Esophagus muscularis mucosa (tissue), 4 donors: ENCODE measurements at regions not wholly inside any gene's neighbourhood (a gene's known extent, or its start where the extent isn't known, plus 50 kb on each side); places are given as distances from the start of the nearest gene placed in this dataset.

ENCODE experiments used
- DNase-seq: peaks from one replicate; pipeline ENCODE4 v3.0.0-alpha.2; 2017; ENCODE audit errors: extremely low spot score
- H3K27ac ChIP-seq, 4 donors: fragments of 200-600 bp; sonication (generic); replicated peaks in 1 of 4; 1 replicate in 3 of 4; 2 replicates in 1 of 4; pipeline ENCODE4 v1.5.1; 2016 to 2019; ENCODE audit warnings: mild to moderate bottlenecking in 1 of 4
- H3K27me3 ChIP-seq, 4 donors: fragments of 200-600 bp; sonication (generic); one replicate each; pipeline versions ENCODE4 v1.5.1 to v1.6.0; 2016 to 2019
- H3K36me3 ChIP-seq, 4 donors: fragments of 200-600 bp; sonication (generic); one replicate each; pipeline ENCODE4 v1.5.1; 2016 to 2019
- H3K4me1 ChIP-seq, 4 donors: fragments of 200-600 bp; sonication (generic); one replicate each; pipeline ENCODE4 v1.5.1; 2016 to 2019
- H3K4me3 ChIP-seq, 4 donors: fragments of 200-600 bp; sonication (generic); 1 replicate in 2 of 4; 2 replicates in 2 of 4; pipeline ENCODE4 v1.5.1; 2016 to 2019; ENCODE audit warnings: mild to moderate bottlenecking in 4 of 4, moderate library complexity in 1 of 4
- H3K9me3 ChIP-seq, 4 donors: fragments of 200-600 bp; sonication (generic); 1 replicate in 3 of 4; 2 replicates in 1 of 4; pipeline ENCODE4 v1.5.1; 2016 to 2019
- EP300 ChIP-seq: sonication (generic); formaldehyde crosslinking; IDR thresholded peaks from one replicate; pipeline ENCODE4 v1.6.1; 2017; ENCODE audit warnings: antibody characterized with exemption
- POLR2A ChIP-seq: fragments of 450-650 bp; IDR thresholded peaks from one replicate; pipeline ENCODE4 v1.6.1; 2017; ENCODE audit warnings: antibody characterized with exemption, moderate library complexity, mild to moderate bottlenecking, low read depth
- POLR2AphosphoS5 ChIP-seq, 2 donors: sonication (generic); formaldehyde crosslinking; IDR thresholded peaks; one replicate each; pipeline ENCODE4 v1.6.1; 2017; ENCODE audit warnings: antibody characterized with exemption in 2 of 2
- WGBS: methylation state at CpG from one replicate; pipeline ENCODE4 v1.1.5; 2018; 5-methylcytosine and 5-hydroxymethylcytosine counted together
- intact Hi-C: fragments of 100-400 bp; cut with DNase I; formaldehyde crosslinking; loops from one replicate; pipeline ENCODE4 v1.15.1; 2023
- TF ChIP-seq, protein P1 (sequence below), 3 experiments: fragments of 200-600 bp in 2 of 3; fragments of 450-650 bp in 1 of 3; sonication (generic) in 2 of 3; IDR thresholded peaks; one replicate each; pipeline ENCODE4 v1.5.1; 2017 to 2019; ENCODE audit warnings: antibody characterized with exemption in 3 of 3, mild to moderate bottlenecking in 2 of 3, moderate library complexity in 1 of 3

DNA sequence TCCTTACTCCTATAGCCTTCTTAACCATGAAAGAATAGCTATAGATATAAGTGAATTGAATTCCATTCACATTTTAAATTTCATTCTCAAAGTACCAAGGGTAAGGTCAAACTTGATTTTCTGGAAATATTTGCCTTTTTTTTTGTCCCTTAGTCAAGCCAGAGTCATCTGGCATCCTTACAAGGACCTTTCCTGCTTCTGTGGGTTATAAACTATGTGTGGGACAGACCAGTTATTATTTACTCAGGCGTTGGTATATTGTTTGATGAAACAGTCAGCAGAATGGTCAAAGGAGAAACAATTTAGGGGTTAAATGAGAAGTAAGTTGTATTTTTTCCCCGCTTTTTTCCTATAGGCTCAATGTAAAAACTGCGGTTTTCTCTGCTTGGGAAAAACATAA, 1103.2 kb upstream of the ZEB2 start:
- Histone ChIP-seq H3K36me3 (no peaks in the 10 kb centered on the region), H3K27me3 (no peaks in the 10 kb centered on the region), H3K9me3 (no peaks in the 10 kb centered on the region), H3K4me3 (no peak overlapping the region), H3K4me1 (no peaks in the 10 kb centered on the region), H3K27ac (no peak overlapping the region)
- 85% methylated on average over 3 of the region's 3 CpGs for WGBS
- intact Hi-C loops = no loop called here
- TF ChIP-seq POLR2AphosphoS5 (IDR thresholded peaks at IDR 0.05) (no peak), POLR2A (no peak), EP300 (no peak)
- TF ChIP-seq, protein P1, sequence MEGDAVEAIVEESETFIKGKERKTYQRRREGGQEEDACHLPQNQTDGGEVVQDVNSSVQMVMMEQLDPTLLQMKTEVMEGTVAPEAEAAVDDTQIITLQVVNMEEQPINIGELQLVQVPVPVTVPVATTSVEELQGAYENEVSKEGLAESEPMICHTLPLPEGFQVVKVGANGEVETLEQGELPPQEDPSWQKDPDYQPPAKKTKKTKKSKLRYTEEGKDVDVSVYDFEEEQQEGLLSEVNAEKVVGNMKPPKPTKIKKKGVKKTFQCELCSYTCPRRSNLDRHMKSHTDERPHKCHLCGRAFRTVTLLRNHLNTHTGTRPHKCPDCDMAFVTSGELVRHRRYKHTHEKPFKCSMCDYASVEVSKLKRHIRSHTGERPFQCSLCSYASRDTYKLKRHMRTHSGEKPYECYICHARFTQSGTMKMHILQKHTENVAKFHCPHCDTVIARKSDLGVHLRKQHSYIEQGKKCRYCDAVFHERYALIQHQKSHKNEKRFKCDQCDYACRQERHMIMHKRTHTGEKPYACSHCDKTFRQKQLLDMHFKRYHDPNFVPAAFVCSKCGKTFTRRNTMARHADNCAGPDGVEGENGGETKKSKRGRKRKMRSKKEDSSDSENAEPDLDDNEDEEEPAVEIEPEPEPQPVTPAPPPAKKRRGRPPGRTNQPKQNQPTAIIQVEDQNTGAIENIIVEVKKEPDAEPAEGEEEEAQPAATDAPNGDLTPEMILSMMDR (IDR thresholded peaks at IDR 0.05) = no peak
- no peak for DNase-seq

DNA sequence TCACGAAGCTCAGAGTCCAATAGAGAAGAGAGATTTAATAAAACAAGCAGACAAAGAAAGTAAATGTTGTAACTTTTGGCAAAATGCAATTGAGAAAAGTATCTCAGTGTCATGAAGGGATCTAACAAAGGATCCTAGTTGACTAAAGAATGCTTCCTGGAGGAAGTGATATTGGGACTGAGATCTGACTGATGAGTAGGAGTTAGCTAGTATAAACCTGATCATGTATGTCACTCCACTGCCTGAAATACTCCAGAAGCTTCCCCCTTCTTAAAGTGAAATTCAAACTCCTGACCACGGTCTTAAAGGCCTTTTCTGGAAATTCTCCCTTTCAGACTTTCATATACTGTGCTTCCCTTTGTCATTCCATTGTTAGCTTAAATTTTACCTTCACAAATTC, 1102.4 kb upstream of the ZEB2 start:
- TF ChIP-seq POLR2AphosphoS5 (IDR thresholded peaks at IDR 0.05) (no peak), POLR2A (no peak)
- DNase-seq = no peak
- WGBS = 94% methylated on average over 2 of the region's 2 CpGs

DNA sequence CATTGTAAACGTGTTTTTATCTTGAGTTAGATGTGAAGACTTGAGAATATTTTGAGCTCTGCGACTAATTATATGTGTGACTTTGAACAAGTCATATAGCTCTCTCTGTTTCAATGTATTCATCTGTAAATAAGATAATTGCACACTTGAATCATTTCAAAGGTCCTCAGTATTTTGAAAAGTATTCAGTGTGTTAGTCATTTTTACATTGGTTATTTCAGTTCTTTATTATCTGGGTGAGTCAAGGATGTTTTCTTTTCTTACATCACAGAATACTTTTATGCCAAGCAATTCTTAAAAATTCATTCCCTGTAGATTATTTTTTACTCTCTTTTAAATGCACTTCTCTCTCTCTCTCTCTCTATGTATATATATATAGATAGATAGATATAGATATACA, 1098.0 kb upstream of the ZEB2 start:
- H3K9me3 ChIP-seq = no peaks in the 10 kb centered on the region
- no peaks in the 10 kb centered on the region for H3K4me1 ChIP-seq
- no peak for TF ChIP-seq POLR2A
- no peak for TF ChIP-seq POLR2AphosphoS5 (IDR thresholded peaks at IDR 0.05)
- TF ChIP-seq, protein P1 (IDR thresholded peaks at IDR 0.05) = no peak
- TF ChIP-seq EP300 = no peak
- no peaks in the 10 kb centered on the region for H3K36me3 ChIP-seq
- no peaks in the 10 kb centered on the region for H3K27me3 ChIP-seq
- intact Hi-C loops = no loop called here
- 61% methylated on average over 2 of the region's 2 CpGs for WGBS
- H3K4me3 ChIP-seq = no peak overlapping the region
- no peak overlapping the region for H3K27ac ChIP-seq
- DNase-seq = no peak

More for the DNA sequence above, 1102.4 kb upstream of the ZEB2 start:
- Histone ChIP-seq H3K4me3 (no peak overlapping the region), H3K9me3 (no peaks in the 10 kb centered on the region), H3K27me3 (no peaks in the 10 kb centered on the region), H3K27ac (no peak overlapping the region), H3K36me3 (no peaks in the 10 kb centered on the region), H3K4me1 (no peaks in the 10 kb centered on the region)
- intact Hi-C loops = no loop called here

DNA sequence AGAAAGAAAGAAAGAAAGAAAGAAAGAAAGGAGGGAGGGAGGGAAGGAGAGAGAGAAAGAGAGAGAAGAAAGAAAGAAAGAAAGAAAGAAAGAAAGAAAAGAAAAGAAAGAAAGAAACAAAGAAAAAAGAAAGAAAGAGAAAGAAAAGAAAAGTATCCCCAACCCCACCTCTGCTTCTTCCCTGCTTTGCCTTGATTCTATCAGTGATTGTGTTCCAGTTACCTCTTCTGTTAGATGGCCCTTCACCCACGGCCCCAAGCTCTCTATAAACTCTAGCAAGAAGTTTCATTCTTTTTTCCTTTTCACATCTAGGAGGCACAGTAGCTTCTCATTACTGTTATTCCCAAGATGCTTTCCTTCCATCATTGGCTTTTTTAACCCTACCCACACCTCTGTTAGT, 1097.5 kb upstream of the ZEB2 start:
- TF ChIP-seq EP300 (no peak), POLR2AphosphoS5 (IDR thresholded peaks at IDR 0.05) (no peak), POLR2A (no peak)
- TF ChIP-seq, protein P1 (IDR thresholded peaks at IDR 0.05) = no peak
- Histone ChIP-seq H3K27me3 (no peaks in the 10 kb centered on the region), H3K36me3 (no peaks in the 10 kb centered on the region), H3K9me3 (no peaks in the 10 kb centered on the region), H3K27ac (no peak overlapping the region), H3K4me3 (no peak overlapping the region), H3K4me1 (no peaks in the 10 kb centered on the region)
- 76% methylated on average over 1 of the region's 1 CpG for WGBS
- DNase-seq = no peak
- intact Hi-C loops = no loop called here

DNA sequence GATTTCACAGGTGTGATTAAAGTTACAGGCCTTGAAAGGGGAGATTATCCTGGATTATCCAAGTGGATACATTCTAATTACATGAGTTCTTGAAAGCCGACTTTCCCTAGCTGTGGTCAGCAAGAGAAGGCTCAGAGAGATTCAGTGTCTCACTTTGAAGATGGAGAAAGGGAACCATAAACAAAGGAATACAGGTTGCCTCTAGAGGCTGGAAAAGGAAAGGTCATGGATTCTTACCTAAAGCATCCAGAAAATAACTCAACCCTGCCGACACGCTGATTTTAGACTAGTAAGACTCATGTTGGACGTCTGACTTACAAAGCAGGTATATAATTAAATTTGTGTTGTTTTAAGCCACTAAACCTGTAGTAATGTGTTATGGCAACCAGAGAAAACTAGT, 1095.7 kb upstream of the ZEB2 start:
- TF ChIP-seq, protein P1 (IDR thresholded peaks at IDR 0.05) = no peak
- TF ChIP-seq EP300 = no peak
- no peak for TF ChIP-seq POLR2A
- TF ChIP-seq POLR2AphosphoS5 (IDR thresholded peaks at IDR 0.05) = no peak
- no peaks in the 10 kb centered on the region for H3K4me1 ChIP-seq
- H3K36me3 ChIP-seq = no peaks in the 10 kb centered on the region
- H3K9me3 ChIP-seq = no peaks in the 10 kb centered on the region
- intact Hi-C loops = no loop called here
- no peak overlapping the region for H3K4me3 ChIP-seq
- DNase-seq = no peak
- WGBS = 99% methylated on average over 4 of the region's 4 CpGs
- no peaks in the 10 kb centered on the region for H3K27me3 ChIP-seq
- no peak overlapping the region for H3K27ac ChIP-seq
